ENCODE measurements at regions not wholly inside any gene's neighbourhood (a gene's known extent, or its start where the extent isn't known, plus 50 kb on each side); places are given as distances from the start of the nearest gene placed in this dataset.
"Not testable (repeated sequence)": the region's sequence is repeated elsewhere in the genome, so short reads cannot be mapped to it uniquely, and the experiment has no call there.

DNA sequence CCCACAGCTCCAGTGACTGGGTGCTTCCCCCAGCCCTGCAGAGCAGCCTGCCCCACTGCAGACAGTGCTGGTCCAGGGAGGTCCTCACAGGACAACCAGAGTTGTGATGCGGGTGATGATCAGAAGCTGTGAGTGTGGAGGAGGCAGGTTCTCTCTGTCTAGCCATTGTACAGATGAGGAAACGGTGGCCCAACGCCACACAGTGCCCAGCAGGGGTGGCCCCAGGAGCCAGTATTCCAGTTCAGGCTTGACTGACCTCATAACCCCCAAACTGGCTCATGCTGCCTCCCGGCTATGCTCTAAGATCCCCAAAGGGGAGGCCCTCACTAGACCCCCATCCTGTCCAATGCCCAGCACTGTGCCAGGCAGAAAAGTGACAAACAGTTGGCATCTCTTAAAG is 147.1 kb upstream of the MAMLD1 start:
- TF ChIP-seq CTCF (conservative IDR thresholded peaks at IDR 0.05); ZFX (IDR thresholded peaks at IDR 0.05): not testable (repeated sequence)

Measured in C4-2B (cell line).